ENCODE measurements at regions not wholly inside any gene's neighbourhood (a gene's known extent, or its start where the extent isn't known, plus 50 kb on each side); places are given as distances from the start of the nearest gene placed in this dataset.

GRCh38 chr6:155974811-155975323 lies 519.2 kb upstream of the NOX3 start (continued):
- TF ChIP-seq EGR1 (IDR thresholded peaks at IDR 0.05; ENCODE audit: low read depth), result no peak
- TF ChIP-seq ZBTB33 (IDR thresholded peaks at IDR 0.05; ENCODE audit: extremely low read depth, insufficient replicate concordance, low read length), result no peak

- ChIA-PET RAD21 (ENCODE audit: low non-redundant PET in 1 of 2, low total read pairs in 2 of 2, uncharacterized antibody in 2 of 2, unreplicated experiment in 2 of 2) (no interaction called here), POLR2A (no interaction called here), CTCF (no interaction called here)
- Histone ChIP-seq H3K27ac (ENCODE audit: low read depth, low read length) (no peak overlapping the region), H3K36me3 (ENCODE audit: control insufficient read depth in 1 of 2, insufficient read depth in 2 of 2, low read length in 2 of 2) (no peaks in the 10 kb centered on the region), H3K4me3 (replicated peaks in 1 of 2; ENCODE audit: low read depth in 1 of 2, low read length in 2 of 2) (no peak overlapping the region), H3K9me3 (ENCODE audit: control insufficient read depth in 1 of 2, insufficient read depth in 1 of 2, low read depth in 1 of 2, low read length in 2 of 2) (no peaks in the 10 kb centered on the region), H3K9me2 (ENCODE audit: insufficient read depth) (no peaks in the 10 kb centered on the region), H3K79me2 (ENCODE audit: insufficient read depth, low read length) (no peaks in the 10 kb centered on the region), H4K20me1 (ENCODE audit: insufficient read depth) (no peaks in the 10 kb centered on the region), H3K4me1 (ENCODE audit: control insufficient read depth in 1 of 2, insufficient read depth in 2 of 2, low read length in 2 of 2) (no peaks in the 10 kb centered on the region), H3K27me3 (ENCODE audit: insufficient read depth, low read length) (no peaks in the 10 kb centered on the region), H3K9ac (ENCODE audit: low read length) (no peak overlapping the region), H2AFZ (ENCODE audit: low read depth, low read length, poor library complexity, severe bottlenecking) (no peak overlapping the region), H3K4me2 (ENCODE audit: low read length) (no peak overlapping the region)
- BruUV-seq (replicated peaks), result no TSS peak
- TF ChIP-seq EGR1 (IDR thresholded peaks at IDR 0.05; ENCODE audit: low read depth) (no peak), YY1 (IDR thresholded peaks at IDR 0.05; ENCODE audit: extremely low read depth, insufficient replicate concordance, low read depth, low read length) (no peak), SRF (IDR thresholded peaks at IDR 0.05; ENCODE audit: low read depth) (no peak), POLR2A (IDR thresholded peaks at IDR 0.05; ENCODE audit: borderline replicate concordance, extremely low read depth, insufficient read depth, insufficient read length) (no peak), MAX (IDR thresholded peaks at IDR 0.05) (no peak), CTCF (IDR thresholded peaks at IDR 0.05 in 2 of 3, conservative IDR thresholded peaks at IDR 0.05 in 1 of 3; ENCODE audit: borderline replicate concordance in 1 of 3, insufficient read depth in 1 of 3, low read depth in 2 of 3, low read length in 2 of 3) (no peak), SIN3A (IDR thresholded peaks at IDR 0.05; ENCODE audit: low read depth) (no peak), TCF7L2 (IDR thresholded peaks at IDR 0.05; ENCODE audit: borderline replicate concordance, extremely low read depth, insufficient read depth, insufficient read length) (no peak), EZH2 (IDR thresholded peaks at IDR 0.05) (no peak), ATF3 (IDR thresholded peaks at IDR 0.05) (no peak)
- intact Hi-C loops (cut with micrococcal nuclease), result no loop called here
- ATAC-seq (no peak), DNase-seq (ENCODE audit: low read depth, low spot score) (no peak)
Measured at GRCh38 chr6:155974359-155974758, 518.7 kb upstream of the NOX3 start.
